Tibial nerve (tissue), 4 donors: ENCODE measurements at regions not wholly inside any gene's neighbourhood (a gene's known extent, or its start where the extent isn't known, plus 50 kb on each side); places are given as distances from the start of the nearest gene placed in this dataset.

Source experiments
- EP300 ChIP-seq, 2 donors: sonication (generic); formaldehyde crosslinking; IDR thresholded peaks; one replicate each; pipeline ENCODE4 v1.6.1; 2017; ENCODE audit warnings: antibody characterized with exemption in 2 of 2, mild to moderate bottlenecking in 1 of 2
- POLR2A ChIP-seq, 2 donors: fragments of 450-650 bp; IDR thresholded peaks; one replicate each; pipeline ENCODE4 v1.6.1; 2017; ENCODE audit warnings: antibody characterized with exemption in 2 of 2, mild to moderate bottlenecking in 2 of 2, moderate library complexity in 2 of 2
- TF ChIP-seq, protein P1 (sequence below), 5 experiments: fragments of 200-600 bp in 3 of 5; fragments of 450-650 bp in 2 of 5; sonication (generic) in 3 of 5; IDR thresholded peaks; one replicate each; pipeline ENCODE4 v1.5.1; 2016 to 2019; ENCODE audit warnings: antibody characterized with exemption in 5 of 5, mild to moderate bottlenecking in 3 of 5, moderate library complexity in 2 of 5

DNA sequence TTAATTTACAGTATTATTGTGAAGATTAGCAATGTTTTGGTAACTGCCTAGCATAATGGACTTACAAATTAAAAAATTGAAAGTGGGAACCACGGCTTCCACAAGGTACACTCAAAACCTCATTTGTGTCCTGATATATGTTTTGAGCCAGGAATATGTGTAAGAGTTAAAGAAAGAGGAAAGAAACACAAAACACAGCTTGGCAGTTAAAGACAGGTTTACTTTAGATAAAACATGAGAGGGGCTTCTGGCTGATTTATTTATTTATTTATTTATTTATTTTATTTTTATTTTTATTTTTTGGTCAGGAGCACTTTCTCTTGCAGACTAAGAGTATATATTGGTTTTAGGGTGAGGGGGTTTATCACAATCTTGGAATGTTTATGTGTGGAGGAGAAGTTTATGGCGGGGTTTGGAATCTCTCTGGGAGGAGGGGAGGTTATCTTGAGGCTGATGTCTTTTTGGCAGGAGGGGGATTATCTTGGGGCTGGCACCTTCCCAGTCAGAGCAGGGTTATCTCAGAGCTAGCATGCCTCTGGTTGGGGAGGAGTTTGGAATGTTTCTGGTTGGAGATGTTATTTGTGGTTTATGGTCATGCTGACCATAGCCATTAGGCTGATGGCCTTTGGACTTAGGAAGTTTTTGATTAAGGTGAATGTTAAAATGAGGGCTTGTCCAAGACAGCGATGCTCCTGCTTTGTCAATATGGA, 436.7 kb downstream of the DAD1 start:
- TF ChIP-seq, protein P1, sequence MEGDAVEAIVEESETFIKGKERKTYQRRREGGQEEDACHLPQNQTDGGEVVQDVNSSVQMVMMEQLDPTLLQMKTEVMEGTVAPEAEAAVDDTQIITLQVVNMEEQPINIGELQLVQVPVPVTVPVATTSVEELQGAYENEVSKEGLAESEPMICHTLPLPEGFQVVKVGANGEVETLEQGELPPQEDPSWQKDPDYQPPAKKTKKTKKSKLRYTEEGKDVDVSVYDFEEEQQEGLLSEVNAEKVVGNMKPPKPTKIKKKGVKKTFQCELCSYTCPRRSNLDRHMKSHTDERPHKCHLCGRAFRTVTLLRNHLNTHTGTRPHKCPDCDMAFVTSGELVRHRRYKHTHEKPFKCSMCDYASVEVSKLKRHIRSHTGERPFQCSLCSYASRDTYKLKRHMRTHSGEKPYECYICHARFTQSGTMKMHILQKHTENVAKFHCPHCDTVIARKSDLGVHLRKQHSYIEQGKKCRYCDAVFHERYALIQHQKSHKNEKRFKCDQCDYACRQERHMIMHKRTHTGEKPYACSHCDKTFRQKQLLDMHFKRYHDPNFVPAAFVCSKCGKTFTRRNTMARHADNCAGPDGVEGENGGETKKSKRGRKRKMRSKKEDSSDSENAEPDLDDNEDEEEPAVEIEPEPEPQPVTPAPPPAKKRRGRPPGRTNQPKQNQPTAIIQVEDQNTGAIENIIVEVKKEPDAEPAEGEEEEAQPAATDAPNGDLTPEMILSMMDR (IDR thresholded peaks at IDR 0.05), result no peak
- TF ChIP-seq EP300 (IDR thresholded peaks at IDR 0.05), result no peak
- TF ChIP-seq POLR2A (IDR thresholded peaks at IDR 0.05), result no peak
